ENCODE measurements at regions not wholly inside any gene's neighbourhood (a gene's known extent, or its start where the extent isn't known, plus 50 kb on each side); places are given as distances from the start of the nearest gene placed in this dataset.

DNA sequence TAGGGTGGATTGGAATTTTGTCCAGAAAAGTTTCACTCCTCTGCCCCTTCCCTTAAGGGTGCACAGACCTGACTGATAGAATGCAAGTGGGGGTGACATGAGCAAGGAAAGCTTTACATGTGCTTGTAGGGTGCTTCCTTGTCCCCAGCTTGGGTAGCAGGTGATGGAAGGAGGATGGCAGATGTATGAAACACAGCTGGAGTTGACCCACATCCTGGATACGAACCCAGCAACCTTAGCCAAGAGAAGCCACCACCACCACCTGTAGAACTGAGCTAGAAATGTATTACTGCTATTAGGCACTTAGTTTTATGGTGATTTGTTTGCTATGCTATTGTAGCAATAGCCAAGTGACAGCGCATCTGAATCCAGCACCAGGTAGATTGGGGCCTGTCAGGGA lies 227.4 kb downstream of the HS3ST1 start (continued):
- TF ChIP-seq, protein P1, sequence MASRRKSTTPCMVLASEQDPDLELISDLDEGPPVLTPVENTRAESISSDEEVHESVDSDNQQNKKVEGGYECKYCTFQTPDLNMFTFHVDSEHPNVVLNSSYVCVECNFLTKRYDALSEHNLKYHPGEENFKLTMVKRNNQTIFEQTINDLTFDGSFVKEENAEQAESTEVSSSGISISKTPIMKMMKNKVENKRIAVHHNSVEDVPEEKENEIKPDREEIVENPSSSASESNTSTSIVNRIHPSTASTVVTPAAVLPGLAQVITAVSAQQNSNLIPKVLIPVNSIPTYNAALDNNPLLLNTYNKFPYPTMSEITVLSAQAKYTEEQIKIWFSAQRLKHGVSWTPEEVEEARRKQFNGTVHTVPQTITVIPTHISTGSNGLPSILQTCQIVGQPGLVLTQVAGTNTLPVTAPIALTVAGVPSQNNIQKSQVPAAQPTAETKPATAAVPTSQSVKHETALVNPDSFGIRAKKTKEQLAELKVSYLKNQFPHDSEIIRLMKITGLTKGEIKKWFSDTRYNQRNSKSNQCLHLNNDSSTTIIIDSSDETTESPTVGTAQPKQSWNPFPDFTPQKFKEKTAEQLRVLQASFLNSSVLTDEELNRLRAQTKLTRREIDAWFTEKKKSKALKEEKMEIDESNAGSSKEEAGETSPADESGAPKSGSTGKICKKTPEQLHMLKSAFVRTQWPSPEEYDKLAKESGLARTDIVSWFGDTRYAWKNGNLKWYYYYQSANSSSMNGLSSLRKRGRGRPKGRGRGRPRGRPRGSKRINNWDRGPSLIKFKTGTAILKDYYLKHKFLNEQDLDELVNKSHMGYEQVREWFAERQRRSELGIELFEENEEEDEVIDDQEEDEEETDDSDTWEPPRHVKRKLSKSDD (conservative IDR thresholded peaks at IDR 0.05; ENCODE audit: low read length), result no peak
- TF ChIP-seq E2F3 (CRISPR knock-in tag; IDR thresholded peaks at IDR 0.05), result no peak
- TF ChIP-seq GATAD2A (IDR thresholded peaks at IDR 0.05), result no peak
- TF ChIP-seq BRD9 (IDR thresholded peaks at IDR 0.05; ENCODE audit: low read depth, partially characterized antibody), result no peak

DNA sequence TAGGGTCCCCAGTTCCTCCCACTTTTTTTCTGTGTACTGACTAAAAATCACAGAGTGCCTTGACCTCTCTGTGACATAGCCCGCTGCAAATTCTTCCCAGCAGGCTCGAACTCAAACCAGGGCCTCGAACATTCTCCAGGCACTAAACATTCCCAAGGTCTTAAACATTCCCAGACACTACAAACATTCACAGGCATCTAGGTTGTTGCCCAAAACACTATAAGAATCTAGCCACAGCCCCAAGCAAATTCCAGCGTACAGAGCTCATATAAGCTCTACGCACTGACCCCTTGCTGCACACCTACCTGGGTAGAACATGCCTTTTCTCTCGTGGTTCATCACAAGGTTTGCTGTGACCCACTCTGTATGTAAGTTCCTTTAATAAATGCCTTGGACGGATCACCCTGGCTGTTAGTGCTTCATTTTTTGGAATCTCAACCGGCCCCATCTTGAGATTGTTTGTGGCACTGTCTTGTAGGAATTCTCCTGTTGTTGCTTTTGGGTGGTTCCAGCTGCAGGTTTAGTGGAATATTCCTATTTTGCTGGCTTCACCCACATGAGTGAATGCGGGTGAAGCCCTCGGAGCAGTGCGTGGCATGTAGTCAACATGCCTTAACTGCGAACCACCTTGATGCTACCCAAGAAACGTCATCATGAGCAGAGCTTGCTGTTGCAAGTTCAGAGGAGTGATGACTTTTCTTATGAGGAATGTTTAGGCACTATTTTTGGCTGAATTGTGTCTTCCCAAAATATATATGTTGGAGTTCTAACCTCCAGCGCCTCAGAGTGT lies 230.0 kb downstream of the HS3ST1 start:
- 2% methylated on average over 14 of the region's 14 CpGs for WGBS (ENCODE audit: insufficient coverage, low coverage, missing lambda C conversion rate)
- ATAC-seq, result no peak
- ChIA-PET POLR2A (no interaction called here), CTCF (ENCODE audit: low intra/inter-chr PET ratio) (no interaction called here)
- Histone ChIP-seq H2AFZ (ENCODE audit: low read depth, low read length) (no peak overlapping the region), H3K79me2 (ENCODE audit: control insufficient read depth, insufficient read depth, low read length) (no peaks in the 10 kb centered on the region), H3K9me1 (ENCODE audit: control insufficient read depth, insufficient read depth, low read length) (no peaks in the 10 kb centered on the region), H3K4me3 (no peak overlapping the region), H3K27me3 (ENCODE audit: control insufficient read depth in 2 of 2, insufficient read depth in 2 of 2, low read length in 2 of 2) (no peaks in the 10 kb centered on the region), H4K20me1 (replicated peaks; ENCODE audit: control insufficient read depth, insufficient read depth, low read length) (no peaks in the 10 kb centered on the region), H3K36me3 (ENCODE audit: control insufficient read depth, insufficient read depth, low read length) (no peaks in the 10 kb centered on the region), H3K9me3 (replicated peaks; ENCODE audit: control insufficient read depth, insufficient read depth, low read depth, low read length) (no peaks in the 10 kb centered on the region), H3K9ac (ENCODE audit: insufficient read depth in 1 of 2, low read depth in 2 of 2, low read length in 2 of 2) (no peak overlapping the region), H3K4me2 (ENCODE audit: insufficient read depth, low read length) (no peak overlapping the region), H3K4me1 (replicated peaks in 1 of 2; ENCODE audit: control insufficient read depth in 2 of 2, insufficient read depth in 2 of 2, low read length in 2 of 2) (no peaks in the 10 kb centered on the region), H3K27ac (ENCODE audit: extremely low read depth, low read depth, low read length) (no peak overlapping the region)
- no peak for DNase-seq (ENCODE audit: extremely low read depth in 1 of 4, low spot score in 3 of 4)
- no peak for FAIRE-seq
- in situ Hi-C loops (cut with MboI), result no loop called here
- BruUV-seq (replicated peaks), result no TSS peak
- intact Hi-C loops (cut with micrococcal nuclease), result no loop called here
- no peak for TF ChIP-seq ARHGAP35 (IDR thresholded peaks at IDR 0.05; ENCODE audit: partially characterized antibody)
- TF ChIP-seq KLF16 (IDR thresholded peaks at IDR 0.05), result no peak
- no peak for TF ChIP-seq IRF2 (CRISPR knock-in tag; IDR thresholded peaks at IDR 0.05)
- no peak for TF ChIP-seq MIER1 (IDR thresholded peaks at IDR 0.05; ENCODE audit: low read depth)
- TF ChIP-seq, protein P2, sequence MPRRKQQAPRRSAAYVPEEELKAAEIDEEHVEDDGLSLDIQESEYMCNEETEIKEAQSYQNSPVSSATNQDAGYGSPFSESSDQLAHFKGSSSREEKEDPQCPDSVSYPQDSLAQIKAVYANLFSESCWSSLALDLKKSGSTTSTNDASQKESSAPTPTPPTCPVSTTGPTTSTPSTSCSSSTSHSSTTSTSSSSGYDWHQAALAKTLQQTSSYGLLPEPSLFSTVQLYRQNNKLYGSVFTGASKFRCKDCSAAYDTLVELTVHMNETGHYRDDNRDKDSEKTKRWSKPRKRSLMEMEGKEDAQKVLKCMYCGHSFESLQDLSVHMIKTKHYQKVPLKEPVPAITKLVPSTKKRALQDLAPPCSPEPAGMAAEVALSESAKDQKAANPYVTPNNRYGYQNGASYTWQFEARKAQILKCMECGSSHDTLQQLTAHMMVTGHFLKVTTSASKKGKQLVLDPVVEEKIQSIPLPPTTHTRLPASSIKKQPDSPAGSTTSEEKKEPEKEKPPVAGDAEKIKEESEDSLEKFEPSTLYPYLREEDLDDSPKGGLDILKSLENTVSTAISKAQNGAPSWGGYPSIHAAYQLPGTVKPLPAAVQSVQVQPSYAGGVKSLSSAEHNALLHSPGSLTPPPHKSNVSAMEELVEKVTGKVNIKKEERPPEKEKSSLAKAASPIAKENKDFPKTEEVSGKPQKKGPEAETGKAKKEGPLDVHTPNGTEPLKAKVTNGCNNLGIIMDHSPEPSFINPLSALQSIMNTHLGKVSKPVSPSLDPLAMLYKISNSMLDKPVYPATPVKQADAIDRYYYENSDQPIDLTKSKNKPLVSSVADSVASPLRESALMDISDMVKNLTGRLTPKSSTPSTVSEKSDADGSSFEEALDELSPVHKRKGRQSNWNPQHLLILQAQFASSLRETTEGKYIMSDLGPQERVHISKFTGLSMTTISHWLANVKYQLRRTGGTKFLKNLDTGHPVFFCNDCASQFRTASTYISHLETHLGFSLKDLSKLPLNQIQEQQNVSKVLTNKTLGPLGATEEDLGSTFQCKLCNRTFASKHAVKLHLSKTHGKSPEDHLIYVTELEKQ (CRISPR knock-in tag; IDR thresholded peaks at IDR 0.05), result no peak
- TF ChIP-seq CCNT2 (IDR thresholded peaks at IDR 0.05; ENCODE audit: borderline replicate concordance, extremely low read depth, insufficient read length, low read depth, low read length), result no peak
- TF ChIP-seq POLR3A (IDR thresholded peaks at IDR 0.05; ENCODE audit: borderline replicate concordance, extremely low read depth, insufficient read depth, insufficient read length), result no peak
- TF ChIP-seq RFX5 (IDR thresholded peaks at IDR 0.05; ENCODE audit: low read depth, low read length), result no peak
- TF ChIP-seq, protein P3, sequence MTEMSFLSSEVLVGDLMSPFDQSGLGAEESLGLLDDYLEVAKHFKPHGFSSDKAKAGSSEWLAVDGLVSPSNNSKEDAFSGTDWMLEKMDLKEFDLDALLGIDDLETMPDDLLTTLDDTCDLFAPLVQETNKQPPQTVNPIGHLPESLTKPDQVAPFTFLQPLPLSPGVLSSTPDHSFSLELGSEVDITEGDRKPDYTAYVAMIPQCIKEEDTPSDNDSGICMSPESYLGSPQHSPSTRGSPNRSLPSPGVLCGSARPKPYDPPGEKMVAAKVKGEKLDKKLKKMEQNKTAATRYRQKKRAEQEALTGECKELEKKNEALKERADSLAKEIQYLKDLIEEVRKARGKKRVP (CRISPR knock-in tag; IDR thresholded peaks at IDR 0.05), result no peak
- no peak for TF ChIP-seq TRIM24 (IDR thresholded peaks at IDR 0.05)
- no peak for TF ChIP-seq HCFC1 (IDR thresholded peaks at IDR 0.05; ENCODE audit: low read depth, low read length)
